ENCODE measurements at regions not wholly inside any gene's neighbourhood (a gene's known extent, or its start where the extent isn't known, plus 50 kb on each side); places are given as distances from the start of the nearest gene placed in this dataset.

GRCh38 chr7:92963566-92963965 lies 127.2 kb upstream of the CDK6 start:
- 86% methylated on average over 4 of the region's 4 CpGs; no CpG with 5 or more reads in 1 of the 2 experiments for whole genome bisulfite sequencing, 2 experiments (ENCODE audit: extremely low coverage in 1 of 2, insufficient coverage in 1 of 2, insufficient read length in 1 of 2, insufficient replicate concordance in 2 of 2, low coverage in 1 of 2, low lambda C conversion rate in 2 of 2, missing lambda C conversion rate in 1 of 2)
- Histone ChIP-seq H2BK12ac (ENCODE audit: low read depth, low read length) (no peak overlapping the region), H4K8ac (ENCODE audit: extremely low read depth, insufficient read depth, low read length) (no peak overlapping the region), H2AK5ac (ENCODE audit: low read depth, low read length) (no peak overlapping the region), H2BK15ac (ENCODE audit: low read length) (no peak overlapping the region), H3K14ac (ENCODE audit: insufficient read length) (no peak overlapping the region), H2BK120ac (replicated peaks; ENCODE audit: low read depth, low read length) (no peak overlapping the region), H2AFZ (ENCODE audit: low read length) (no peak overlapping the region), H3K4me3 (ENCODE audit: extremely low read depth in 1 of 4, insufficient read depth in 2 of 4, low read depth in 3 of 4, low read length in 4 of 4) (no peak overlapping the region), H2BK20ac (ENCODE audit: low read length) (no peak overlapping the region), H3K79me2 (ENCODE audit: control insufficient read depth in 1 of 2, insufficient read depth in 2 of 2, low read length in 2 of 2) (no peaks in the 10 kb centered on the region), H3K9me3 (ENCODE audit: insufficient read depth in 2 of 2, low read depth in 1 of 2, low read length in 1 of 2) (no peaks in the 10 kb centered on the region), H3K23ac (ENCODE audit: insufficient read length) (no peak overlapping the region), H3K23me2 (ENCODE audit: low read depth, low read length) (no peaks in the 10 kb centered on the region; the same call in 1 of the 2 replicates), H4K5ac (ENCODE audit: insufficient read length, low read depth, low read length) (no peak overlapping the region), H3K4me1 (replicated peaks in 1 of 4; ENCODE audit: control insufficient read depth in 3 of 4, insufficient read depth in 4 of 4, low read length in 3 of 4) (no peaks in the 10 kb centered on the region), H3K27ac (ENCODE audit: low read depth, low read length) (no peak overlapping the region), H3K27me3 (replicated peaks in 1 of 4; ENCODE audit: control insufficient read depth in 3 of 4, extremely low read depth in 1 of 4, insufficient read depth in 3 of 4, low read length in 3 of 4) (no peaks in the 10 kb centered on the region), H3K56ac (replicated peaks; ENCODE audit: insufficient read length, low read depth, low read length) (no peak overlapping the region), H2BK5ac (ENCODE audit: low read depth, low read length) (no peak overlapping the region), H3K18ac (ENCODE audit: extremely low read depth, low read length) (no peak overlapping the region), H3K36me3 (ENCODE audit: control insufficient read depth in 2 of 4, insufficient read depth in 4 of 4, low read length in 3 of 4) (no peaks in the 10 kb centered on the region), H3K4me2 (ENCODE audit: insufficient read depth in 1 of 2, low read depth in 2 of 2, low read length in 2 of 2) (no peak overlapping the region), H3K79me1 (ENCODE audit: low read depth, low read length) (no peaks in the 10 kb centered on the region), H3K9ac (replicated peaks in 1 of 4; ENCODE audit: extremely low read depth in 1 of 4, low read depth in 3 of 4, low read length in 3 of 4) (no peak overlapping the region), H4K91ac (replicated peaks; ENCODE audit: insufficient read length, low read length) (no peak overlapping the region), H3K4ac (replicated peaks; ENCODE audit: insufficient read length, low read depth, low read length) (no peak overlapping the region), H4K20me1 (replicated peaks in 1 of 2; ENCODE audit: control insufficient read depth in 1 of 2, insufficient read depth in 2 of 2, low read length in 2 of 2) (no peaks in the 10 kb centered on the region)
- POLR2A ChIA-PET (ENCODE audit: partially characterized antibody), result no interaction called here
- DNase-seq (ENCODE audit: low read depth in 1 of 2, low spot score in 2 of 2), result no peak
- TF ChIP-seq SRF (IDR thresholded peaks at IDR 0.05; ENCODE audit: low read depth, low read length), result no peak
- TF ChIP-seq CHD2 (IDR thresholded peaks at IDR 0.05; ENCODE audit: low read length), result no peak
- no peak for TF ChIP-seq POLR2A (IDR thresholded peaks at IDR 0.05; ENCODE audit: control extremely low read depth in 1 of 2, low read depth in 2 of 2, low read length in 2 of 2)
- no peak for TF ChIP-seq RAD21 (IDR thresholded peaks at IDR 0.05 in 1 of 2, conservative IDR thresholded peaks at IDR 0.05 in 1 of 2; ENCODE audit: low read depth in 2 of 2, low read length in 2 of 2)
- TF ChIP-seq SP2 (IDR thresholded peaks at IDR 0.05; ENCODE audit: low read length), result no peak
- TF ChIP-seq RFX5 (IDR thresholded peaks at IDR 0.05; ENCODE audit: borderline replicate concordance, low read depth, low read length), result no peak
- no peak for TF ChIP-seq SIN3A (conservative IDR thresholded peaks at IDR 0.05 in 1 of 2, IDR thresholded peaks at IDR 0.05 in 1 of 2; ENCODE audit: low read depth in 1 of 2, low read length in 2 of 2)
- TF ChIP-seq JUN (IDR thresholded peaks at IDR 0.05; ENCODE audit: low read depth, low read length), result no peak
- no peak for TF ChIP-seq GABPA (IDR thresholded peaks at IDR 0.05; ENCODE audit: borderline replicate concordance, insufficient read depth, low read length)
- no peak for TF ChIP-seq CEBPB (IDR thresholded peaks at IDR 0.05; ENCODE audit: low read depth, low read length)
- TF ChIP-seq TAF7 (optimal IDR thresholded peaks at IDR 0.05; ENCODE audit: borderline replicate concordance, low read depth, low read length), result no peak
- no peak for TF ChIP-seq SUZ12 (IDR thresholded peaks at IDR 0.05; ENCODE audit: low read length)
- TF ChIP-seq SP4 (IDR thresholded peaks at IDR 0.05; ENCODE audit: low read length), result no peak
- no peak for TF ChIP-seq CTBP2 (IDR thresholded peaks at IDR 0.05; ENCODE audit: borderline replicate concordance, insufficient read depth, insufficient read length, low read length)
- no peak for TF ChIP-seq YY1 (IDR thresholded peaks at IDR 0.05; ENCODE audit: low read depth, low read length)
- no peak for TF ChIP-seq SIX5 (IDR thresholded peaks at IDR 0.05; ENCODE audit: low read depth, low read length)
- FAIRE-seq, result no peak
- CTCF ChIA-PET (ENCODE audit: partially characterized antibody), result interaction anchor here (0.7 to 1.3 kb wide), 3 partner anchors 24 to 184 kb away, joined by 3 to 4 read pairs (median 3); no protein-coding TSS in a partner anchor
